WERI-Rb-1 (cell line): ENCODE measurements at regions not wholly inside any gene's neighbourhood (a gene's known extent, or its start where the extent isn't known, plus 50 kb on each side); places are given as distances from the start of the nearest gene placed in this dataset.
"Not testable (repeated sequence)": the region's sequence is repeated elsewhere in the genome, so short reads cannot be mapped to it uniquely, and the experiment has no call there.

Experiments
- DNase-seq: peaks from one replicate; pipeline ENCODE4 v3.0.0-alpha.2; 2020
- H3K27ac ChIP-seq: fragments of 250-450 bp; sonication (Bioruptor Pico); 2 replicates; pipeline ENCODE4 v1.5.1; 2020; ENCODE audit warnings: mild to moderate bottlenecking, moderate library complexity
- H3K27me3 ChIP-seq: fragments of 250-450 bp; sonication (Bioruptor Pico); 2 replicates; pipeline ENCODE4 v1.5.1; 2021; ENCODE audit warnings: mild to moderate bottlenecking, low read depth, moderate library complexity; ENCODE audit not compliant: insufficient read depth, severe bottlenecking
- H3K36me3 ChIP-seq: fragments of 250-450 bp; sonication (Bioruptor Pico); 2 replicates; pipeline ENCODE4 v1.5.1; 2020; ENCODE audit warnings: mild to moderate bottlenecking, moderate library complexity
- H3K4me3 ChIP-seq: 2 replicates; pipeline ENCODE4 v1.5.1; 2011; ENCODE audit warnings: low read depth, mild to moderate bottlenecking, control low read depth, low read length
- H3K9me3 ChIP-seq: fragments of 250-450 bp; sonication (Bioruptor Pico); 2 replicates; pipeline ENCODE4 v1.5.1; 2021; ENCODE audit warnings: mild to moderate bottlenecking, moderate library complexity; ENCODE audit not compliant: severe bottlenecking
- TF ChIP-seq, protein P1 (sequence below): IDR thresholded peaks from 2 replicates; pipeline ENCODE4 v1.5.1; 2011; ENCODE audit warnings: low read depth, mild to moderate bottlenecking, control low read depth, inconsistent platforms, low read length

DNA sequence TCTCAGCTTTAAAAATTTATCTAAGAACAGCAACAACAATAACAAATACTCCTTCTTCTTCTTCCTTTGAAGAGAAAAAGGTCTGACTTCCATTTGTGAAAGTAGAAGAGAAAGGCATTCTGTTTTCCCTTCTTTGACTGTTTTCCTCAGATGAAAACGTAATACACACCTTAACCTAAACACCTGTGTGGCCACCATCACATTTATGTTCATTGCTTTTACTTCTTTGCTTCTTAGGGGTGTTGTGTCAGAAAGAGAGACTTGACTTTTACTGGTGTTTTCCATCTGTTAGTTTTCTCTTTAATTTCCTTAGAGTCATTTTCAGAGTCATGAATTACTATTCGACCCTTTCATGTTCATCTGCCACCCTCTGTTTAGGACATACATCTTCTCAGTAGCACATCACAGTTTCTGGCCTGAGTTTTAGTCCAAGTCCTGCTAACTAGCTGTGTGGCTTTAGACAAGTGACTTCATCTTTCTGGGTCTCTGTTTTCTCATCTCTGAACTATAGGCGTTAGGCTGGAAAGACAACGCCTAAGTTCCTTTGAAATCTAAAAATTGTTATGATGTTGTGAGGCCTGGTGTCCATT is 283.8 kb downstream of the GATA3 start:
- Histone ChIP-seq H3K4me3 (no peak overlapping the region), H3K36me3 (no peaks in the 10 kb centered on the region), H3K27me3 (peaks cover 6% of the 10 kb centered on the region), H3K27ac (no peak overlapping the region), H3K9me3 (no peaks in the 10 kb centered on the region)
- no peak for DNase-seq
- TF ChIP-seq, protein P1, sequence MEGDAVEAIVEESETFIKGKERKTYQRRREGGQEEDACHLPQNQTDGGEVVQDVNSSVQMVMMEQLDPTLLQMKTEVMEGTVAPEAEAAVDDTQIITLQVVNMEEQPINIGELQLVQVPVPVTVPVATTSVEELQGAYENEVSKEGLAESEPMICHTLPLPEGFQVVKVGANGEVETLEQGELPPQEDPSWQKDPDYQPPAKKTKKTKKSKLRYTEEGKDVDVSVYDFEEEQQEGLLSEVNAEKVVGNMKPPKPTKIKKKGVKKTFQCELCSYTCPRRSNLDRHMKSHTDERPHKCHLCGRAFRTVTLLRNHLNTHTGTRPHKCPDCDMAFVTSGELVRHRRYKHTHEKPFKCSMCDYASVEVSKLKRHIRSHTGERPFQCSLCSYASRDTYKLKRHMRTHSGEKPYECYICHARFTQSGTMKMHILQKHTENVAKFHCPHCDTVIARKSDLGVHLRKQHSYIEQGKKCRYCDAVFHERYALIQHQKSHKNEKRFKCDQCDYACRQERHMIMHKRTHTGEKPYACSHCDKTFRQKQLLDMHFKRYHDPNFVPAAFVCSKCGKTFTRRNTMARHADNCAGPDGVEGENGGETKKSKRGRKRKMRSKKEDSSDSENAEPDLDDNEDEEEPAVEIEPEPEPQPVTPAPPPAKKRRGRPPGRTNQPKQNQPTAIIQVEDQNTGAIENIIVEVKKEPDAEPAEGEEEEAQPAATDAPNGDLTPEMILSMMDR, result no peak

DNA sequence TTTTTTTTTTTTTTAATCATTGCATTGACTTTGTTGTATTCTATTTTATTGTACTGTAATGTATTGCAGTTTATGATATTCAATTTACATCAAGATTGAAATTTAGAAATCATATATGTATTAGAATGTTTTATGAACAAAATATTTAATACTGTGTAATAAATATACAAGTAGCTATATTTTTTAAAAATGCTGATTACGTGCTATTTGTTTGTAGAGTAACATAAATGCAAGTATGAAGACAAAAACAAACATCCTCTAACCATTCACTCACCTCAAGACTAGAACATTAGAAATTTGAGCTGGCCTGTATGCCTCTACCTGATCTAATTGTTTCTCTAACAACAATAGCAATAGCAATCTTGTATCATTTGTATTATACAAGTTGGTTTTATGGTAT is 290.3 kb downstream of the GATA3 start:
- TF ChIP-seq, protein P1, result no peak
- no peak for DNase-seq
- Histone ChIP-seq H3K27ac (no peak overlapping the region), H3K4me3 (no peak overlapping the region), H3K36me3 (no peaks in the 10 kb centered on the region), H3K9me3 (no peaks in the 10 kb centered on the region), H3K27me3 (no peaks in the 10 kb centered on the region)

DNA sequence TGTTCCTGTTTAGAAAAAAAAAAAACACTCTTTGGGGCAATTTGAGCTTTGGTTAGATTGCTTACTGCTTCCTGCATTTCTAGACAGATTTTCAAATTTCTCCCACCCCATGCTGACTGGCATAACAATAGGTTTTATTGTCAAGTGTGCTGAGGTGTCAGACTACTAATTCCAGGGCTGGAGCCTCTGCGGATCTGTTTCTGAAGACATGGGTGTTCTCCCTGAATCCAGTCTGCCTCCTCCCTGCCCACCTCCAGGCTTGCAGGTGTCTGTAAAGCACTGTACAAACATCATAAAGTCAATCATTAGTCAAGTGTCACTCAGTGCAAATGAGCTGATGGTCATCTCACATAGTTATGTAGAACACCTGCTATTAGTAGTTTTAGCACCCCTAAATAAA is 292.4 kb downstream of the GATA3 start:
- Histone ChIP-seq H3K27ac (no peak overlapping the region), H3K4me3 (no peak overlapping the region), H3K36me3 (no peaks in the 10 kb centered on the region), H3K27me3 (no peaks in the 10 kb centered on the region), H3K9me3 (no peaks in the 10 kb centered on the region)
- DNase-seq, result no peak
- TF ChIP-seq, protein P1, result no peak

DNA sequence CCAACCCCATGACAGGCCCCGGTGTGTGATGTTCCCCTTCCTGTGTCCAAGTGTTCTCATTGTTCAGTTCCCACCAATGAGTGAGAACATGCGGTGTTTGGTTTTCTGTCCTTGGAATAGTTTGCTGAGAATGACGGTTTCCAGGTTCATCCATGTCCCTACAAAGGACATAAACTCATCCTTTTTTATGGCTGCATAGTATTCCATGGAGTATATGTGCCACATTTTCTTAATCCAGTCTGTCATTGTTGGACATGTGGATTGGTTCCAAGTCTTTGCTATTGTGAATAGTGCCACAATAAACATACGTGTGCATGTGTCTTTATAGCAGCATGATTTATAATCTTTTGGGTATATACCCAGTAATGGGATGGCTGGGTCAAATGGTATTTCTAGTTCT is 293.1 kb downstream of the GATA3 start:
- not testable (repeated sequence) for H3K27me3 ChIP-seq, H3K36me3 ChIP-seq, H3K4me3 ChIP-seq, H3K27ac ChIP-seq, H3K9me3 ChIP-seq, DNase-seq

DNA sequence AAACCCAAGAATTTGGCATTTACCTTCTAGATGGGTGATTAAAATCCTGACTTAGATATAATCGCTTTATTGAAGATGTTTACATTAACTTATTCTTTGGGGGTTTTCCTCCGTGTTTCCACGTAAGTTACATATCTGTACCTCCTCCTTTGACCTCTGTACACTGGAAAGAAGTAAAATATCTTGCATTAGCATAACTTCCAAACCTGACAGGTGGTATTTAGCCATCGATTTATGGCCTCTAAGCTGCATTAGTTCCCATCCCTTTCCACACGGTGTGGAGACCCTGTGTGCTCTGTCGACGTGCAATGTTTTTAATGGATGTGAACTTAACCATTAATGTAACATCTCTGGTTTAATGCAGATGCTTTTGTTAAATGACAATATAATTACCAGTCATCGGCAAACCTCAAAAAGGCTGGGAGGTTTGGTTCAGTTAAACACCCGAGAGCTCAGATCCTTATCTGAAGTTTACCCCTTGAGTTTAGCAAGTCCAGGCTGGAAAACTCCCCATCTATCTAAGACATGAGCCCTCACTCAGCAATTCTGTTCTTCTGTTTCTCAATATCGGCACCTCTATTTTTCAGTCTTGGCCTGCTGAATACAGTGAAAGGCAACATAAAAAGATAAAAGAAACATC is 295.2 kb downstream of the GATA3 start:
- Histone ChIP-seq H3K27me3 (no peaks in the 10 kb centered on the region), H3K36me3 (no peaks in the 10 kb centered on the region), H3K4me3 (no peak overlapping the region), H3K27ac (no peak overlapping the region), H3K9me3 (no peaks in the 10 kb centered on the region)
- no peak for DNase-seq
- TF ChIP-seq, protein P1, result no peak

DNA sequence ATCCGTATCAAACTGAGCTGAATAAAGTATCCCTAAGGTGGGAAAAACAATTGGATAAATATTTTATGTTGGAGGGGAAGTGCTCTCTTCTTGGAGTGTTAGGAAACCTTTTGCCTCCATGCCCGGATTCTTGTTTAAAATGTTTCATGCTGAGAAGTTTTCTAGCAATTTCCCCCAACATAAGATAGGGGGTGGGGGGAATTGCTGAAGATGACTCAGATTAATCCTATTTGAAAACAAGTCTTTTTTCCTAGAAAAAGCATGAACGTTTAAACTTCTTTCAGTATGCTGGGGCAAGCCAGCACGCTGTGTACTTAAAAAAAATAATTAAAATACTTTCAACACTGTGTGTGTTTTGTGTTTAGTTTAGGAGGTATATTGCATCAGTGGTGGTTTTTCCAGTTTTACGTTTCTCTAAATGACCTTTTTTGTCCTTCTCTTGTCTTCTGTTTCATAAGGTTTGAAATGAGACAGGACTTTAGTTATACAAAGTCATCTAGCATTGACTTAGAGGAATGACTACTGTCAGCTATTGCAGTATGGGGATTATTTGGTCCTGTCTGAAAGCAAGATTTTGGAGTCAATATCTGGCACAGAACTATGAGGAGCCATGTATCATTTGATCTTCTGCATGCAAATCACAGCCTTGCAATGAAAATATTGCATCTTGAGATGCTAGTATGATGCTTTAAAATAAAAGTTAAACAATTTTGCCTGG is 295.9 kb downstream of the GATA3 start:
- Histone ChIP-seq H3K27ac (no peak overlapping the region), H3K36me3 (no peaks in the 10 kb centered on the region), H3K27me3 (no peaks in the 10 kb centered on the region), H3K4me3 (no peak overlapping the region), H3K9me3 (no peaks in the 10 kb centered on the region)
- TF ChIP-seq, protein P1, result no peak
- DNase-seq, result no peak
